ENCODE measurements at regions not wholly inside any gene's neighbourhood (a gene's known extent, or its start where the extent isn't known, plus 50 kb on each side); places are given as distances from the start of the nearest gene placed in this dataset.

DNA sequence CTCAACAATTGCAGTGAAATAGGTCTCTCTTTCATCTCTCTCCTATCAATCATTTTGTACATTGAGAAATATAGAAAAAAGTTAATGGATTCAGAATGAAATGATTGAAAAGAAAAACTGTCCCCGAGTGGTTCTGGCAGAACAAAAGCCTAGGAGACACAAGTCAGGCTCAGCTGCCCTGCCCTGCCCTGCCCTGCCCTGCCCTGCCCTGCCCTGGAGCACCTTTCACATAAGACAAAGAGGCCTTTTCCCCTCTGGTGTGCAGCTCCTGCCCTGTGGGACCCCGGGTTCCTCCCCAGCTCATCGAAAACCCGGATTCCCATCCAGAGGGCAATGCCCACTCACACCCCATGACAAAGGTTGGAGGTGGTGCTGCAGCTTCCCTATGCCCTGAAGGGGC lies 94.7 kb downstream of the TEX26 start:
- DNase-seq (ENCODE audit: low read depth, low spot score) = no peak
- H3K4me3 ChIP-seq (ENCODE audit: low read depth, low read length) = no peak overlapping the region
- in situ Hi-C loops (cut with HindIII; ENCODE audit: low sequenced_read_pairs) = no loop called here
- TF ChIP-seq, protein P1, sequence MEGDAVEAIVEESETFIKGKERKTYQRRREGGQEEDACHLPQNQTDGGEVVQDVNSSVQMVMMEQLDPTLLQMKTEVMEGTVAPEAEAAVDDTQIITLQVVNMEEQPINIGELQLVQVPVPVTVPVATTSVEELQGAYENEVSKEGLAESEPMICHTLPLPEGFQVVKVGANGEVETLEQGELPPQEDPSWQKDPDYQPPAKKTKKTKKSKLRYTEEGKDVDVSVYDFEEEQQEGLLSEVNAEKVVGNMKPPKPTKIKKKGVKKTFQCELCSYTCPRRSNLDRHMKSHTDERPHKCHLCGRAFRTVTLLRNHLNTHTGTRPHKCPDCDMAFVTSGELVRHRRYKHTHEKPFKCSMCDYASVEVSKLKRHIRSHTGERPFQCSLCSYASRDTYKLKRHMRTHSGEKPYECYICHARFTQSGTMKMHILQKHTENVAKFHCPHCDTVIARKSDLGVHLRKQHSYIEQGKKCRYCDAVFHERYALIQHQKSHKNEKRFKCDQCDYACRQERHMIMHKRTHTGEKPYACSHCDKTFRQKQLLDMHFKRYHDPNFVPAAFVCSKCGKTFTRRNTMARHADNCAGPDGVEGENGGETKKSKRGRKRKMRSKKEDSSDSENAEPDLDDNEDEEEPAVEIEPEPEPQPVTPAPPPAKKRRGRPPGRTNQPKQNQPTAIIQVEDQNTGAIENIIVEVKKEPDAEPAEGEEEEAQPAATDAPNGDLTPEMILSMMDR (IDR thresholded peaks at IDR 0.05; ENCODE audit: low read depth, low read length) = no peak

Measured in astrocyte of the spinal cord (primary cell).